Smooth muscle cell of the brain vasculature (primary cell): ENCODE measurements at regions not wholly inside any gene's neighbourhood (a gene's known extent, or its start where the extent isn't known, plus 50 kb on each side); places are given as distances from the start of the nearest gene placed in this dataset.
"Not testable (repeated sequence)": the region's sequence is repeated elsewhere in the genome, so short reads cannot be mapped to it uniquely, and the experiment has no call there.

Experiments
- DNase-seq: peaks from one replicate; pipeline ENCODE4 v3.0.0-alpha.2; 2012; ENCODE audit warnings: low read depth, low spot score

DNA sequence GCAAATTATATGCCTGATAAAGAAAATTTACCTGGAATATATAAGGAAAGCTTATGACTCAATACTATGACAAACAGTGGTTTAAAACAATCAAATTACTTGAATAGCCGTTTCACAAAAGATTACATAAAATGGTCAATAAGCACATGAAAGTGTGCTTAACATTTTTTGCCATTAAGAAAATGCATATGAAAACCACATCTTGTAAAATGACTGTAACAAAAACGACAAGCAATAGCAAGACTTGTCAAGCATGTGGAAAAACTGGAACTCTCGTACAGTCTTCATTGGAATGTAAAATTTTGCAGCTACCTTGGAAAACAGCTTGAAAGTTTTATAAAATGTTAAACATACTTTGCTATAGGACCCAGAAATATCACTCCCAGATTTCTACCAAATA is 1110.3 kb downstream of the NAALADL2 start:
- DNase-seq, result no peak

DNA sequence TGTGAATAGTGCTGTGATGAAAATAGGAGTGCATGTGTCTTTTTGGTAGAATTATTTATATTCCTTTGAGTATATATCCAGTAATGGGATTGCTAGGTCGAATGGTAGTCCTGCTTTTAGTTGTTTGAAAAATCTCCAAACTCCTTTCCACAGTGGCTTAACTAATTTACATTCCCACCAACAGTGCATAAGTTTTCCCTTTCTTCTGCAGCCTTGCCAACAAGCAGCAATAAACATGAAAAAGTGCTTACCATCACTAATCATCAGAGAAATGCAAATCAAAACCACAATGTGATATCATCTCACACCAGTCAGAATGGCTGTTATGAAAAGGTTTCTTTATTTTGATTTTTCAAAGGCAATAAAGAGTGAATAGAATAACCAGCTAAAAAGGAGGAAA is 1105.9 kb downstream of the NAALADL2 start:
- no peak for DNase-seq

DNA sequence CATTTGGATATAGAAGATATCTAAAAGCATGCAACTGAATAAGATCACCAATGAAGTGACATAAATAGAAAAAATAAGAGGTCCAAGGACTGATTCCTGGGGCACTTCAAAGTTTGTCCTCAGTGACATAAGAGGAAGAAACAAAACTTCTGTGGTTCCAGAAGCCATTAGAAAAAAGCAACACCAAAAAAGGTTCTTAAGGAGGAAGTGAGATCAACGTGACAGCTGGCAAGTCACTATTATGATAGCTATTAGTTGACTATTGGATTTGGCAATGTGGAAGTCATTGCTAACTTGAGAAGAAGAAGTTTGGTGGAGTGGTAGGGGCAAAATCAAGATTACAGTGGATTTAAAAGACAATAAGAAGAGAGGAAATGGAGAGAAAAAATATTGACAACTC is 1098.3 kb downstream of the NAALADL2 start:
- no peak for DNase-seq

DNA sequence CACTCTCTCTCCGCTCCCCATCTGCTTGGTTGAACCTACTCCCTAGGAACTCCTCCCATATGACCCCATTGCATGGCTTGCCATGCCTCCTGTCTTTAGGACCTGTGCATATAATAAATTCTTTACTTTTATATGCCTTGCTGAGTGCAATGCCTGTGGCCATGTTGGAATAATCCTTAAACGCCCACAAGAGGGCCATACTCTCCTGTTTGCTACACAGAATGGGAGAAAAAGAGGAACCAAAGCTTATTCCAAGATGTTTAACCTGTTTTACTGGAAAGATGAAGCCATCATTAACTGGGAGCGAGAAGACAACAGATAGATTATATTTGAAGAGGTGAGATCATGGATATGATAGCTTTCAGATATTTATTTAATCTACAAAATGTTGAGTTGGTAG is 1097.8 kb downstream of the NAALADL2 start:
- no peak for DNase-seq

DNA sequence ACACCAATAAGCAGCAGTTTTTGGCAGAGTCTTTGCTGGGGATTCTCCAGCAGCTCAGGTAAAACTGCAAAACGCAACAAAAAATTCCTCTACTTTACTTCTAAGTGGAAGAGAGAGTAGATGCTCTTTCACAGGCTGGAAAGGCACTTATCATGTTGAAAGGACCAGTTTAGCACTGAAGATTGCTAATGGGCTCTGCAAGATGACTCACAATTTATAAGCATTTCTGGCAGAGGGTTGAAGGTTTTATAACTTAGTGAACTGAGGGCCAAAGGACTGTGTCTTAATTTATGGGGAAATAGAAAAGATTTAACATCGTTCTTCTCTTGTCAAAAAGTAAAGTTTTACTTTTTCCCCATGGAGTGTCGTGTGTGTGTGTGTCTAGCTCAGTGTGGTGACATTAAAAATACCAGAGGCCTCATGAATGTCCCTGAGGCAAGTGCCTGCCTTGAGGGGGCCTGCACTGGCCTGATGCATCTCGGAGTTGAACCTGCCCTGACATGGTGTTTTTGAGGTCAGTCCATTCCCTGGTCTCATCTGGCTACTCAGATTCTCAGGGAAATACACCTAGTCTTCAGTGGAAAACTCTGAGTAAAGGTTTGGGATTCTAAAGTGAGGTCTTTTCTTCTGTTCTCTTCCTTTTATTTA is 1092.0 kb downstream of the NAALADL2 start:
- no peak for DNase-seq

DNA sequence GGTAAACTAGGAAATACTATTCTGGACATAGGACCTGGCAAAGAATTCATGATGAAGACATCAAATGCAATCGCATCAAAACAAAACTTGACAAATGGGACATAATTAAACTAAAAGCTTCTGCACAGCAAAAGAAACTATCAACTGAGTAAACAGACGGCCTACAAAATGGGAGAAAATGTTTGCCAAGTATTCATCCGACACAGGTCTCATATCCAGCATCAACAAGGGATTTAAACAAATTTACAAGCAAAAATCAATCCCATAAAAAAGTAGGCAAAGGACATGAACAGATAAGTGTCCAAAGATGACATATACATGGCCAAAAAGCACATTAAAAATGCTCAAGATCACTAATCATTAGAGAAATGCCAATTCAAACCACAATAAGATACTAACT is 1088.9 kb downstream of the NAALADL2 start:
- no peak for DNase-seq

DNA sequence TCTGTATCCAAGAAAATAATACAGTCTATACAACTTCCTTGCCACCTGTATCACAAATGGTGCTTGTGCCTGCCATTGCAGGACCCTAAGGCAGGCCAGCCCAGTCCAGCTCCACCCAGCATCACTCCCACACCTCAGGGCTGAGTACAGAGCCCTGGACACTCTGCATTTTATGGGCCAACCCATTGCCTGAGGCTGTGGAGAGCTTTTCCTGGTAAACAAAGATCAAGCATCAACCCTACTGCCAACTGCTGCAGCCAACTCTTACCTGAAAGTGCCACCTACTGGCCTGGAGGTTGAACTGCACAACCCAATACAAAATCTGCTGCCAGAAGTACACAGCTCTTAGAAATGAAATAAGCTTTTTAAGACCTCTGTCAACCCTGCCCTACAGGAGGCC is 1082.2 kb downstream of the NAALADL2 start:
- DNase-seq, result no peak

DNA sequence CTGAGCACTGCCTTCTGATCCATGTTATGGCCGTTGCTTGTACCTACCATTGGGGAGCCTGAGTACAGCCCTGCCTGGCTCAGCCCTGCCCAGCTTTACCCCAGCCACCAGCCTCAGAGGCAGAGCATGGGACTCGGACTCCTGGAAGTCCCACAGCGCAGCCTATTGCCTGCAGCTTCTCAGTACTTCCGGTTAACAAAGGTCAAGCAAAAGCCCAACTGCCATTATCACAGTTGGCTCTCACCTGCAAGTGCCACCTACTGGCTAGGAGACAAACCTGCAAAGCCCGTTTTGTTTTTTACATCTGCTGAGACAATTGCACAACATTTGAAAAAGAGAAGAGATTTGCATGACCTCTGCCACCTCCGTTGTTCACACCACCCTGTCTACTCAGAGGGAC is 1081.7 kb downstream of the NAALADL2 start:
- no peak for DNase-seq

DNA sequence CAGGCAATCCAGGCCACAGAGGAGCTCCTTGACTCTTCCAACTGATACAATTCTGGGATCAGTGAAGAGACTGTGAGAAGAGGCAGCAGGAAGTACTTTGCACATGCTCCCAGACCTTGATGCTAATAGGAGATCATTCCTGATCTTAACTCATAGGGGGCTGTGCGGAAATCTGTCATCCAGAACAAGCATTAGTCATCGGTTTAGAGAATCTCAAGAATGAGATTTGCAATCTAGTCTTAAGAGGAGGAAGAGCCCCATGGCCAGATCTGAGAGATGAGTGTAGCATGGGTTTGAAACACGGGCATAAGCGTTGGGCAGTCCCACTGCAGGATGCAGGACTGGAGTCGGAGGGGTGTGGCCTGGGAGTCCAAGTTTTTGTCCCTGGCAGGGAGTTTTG is 1081.1 kb downstream of the NAALADL2 start:
- DNase-seq, result no peak

DNA sequence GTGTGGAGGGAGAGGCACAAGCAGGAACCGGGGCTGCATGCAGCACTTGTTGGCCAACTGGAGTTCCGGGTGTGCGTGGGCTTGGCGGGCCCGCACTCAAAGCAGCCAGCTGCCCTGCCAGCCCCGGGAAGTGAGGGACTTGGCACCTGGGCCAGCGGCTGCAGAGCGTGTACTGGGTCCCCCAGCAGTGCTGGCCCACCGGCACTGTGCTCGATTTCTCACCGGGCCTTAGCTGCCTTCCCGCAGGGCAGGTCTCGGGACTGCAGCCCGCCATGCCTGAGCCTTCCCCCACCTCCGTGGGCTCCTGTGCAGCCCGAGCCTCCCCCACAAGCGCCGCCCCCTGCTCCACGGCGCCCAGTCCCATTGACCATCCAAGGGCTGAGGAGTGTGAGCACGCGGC is 1078.2 kb downstream of the NAALADL2 start:
- DNase-seq, result not testable (repeated sequence)

DNA sequence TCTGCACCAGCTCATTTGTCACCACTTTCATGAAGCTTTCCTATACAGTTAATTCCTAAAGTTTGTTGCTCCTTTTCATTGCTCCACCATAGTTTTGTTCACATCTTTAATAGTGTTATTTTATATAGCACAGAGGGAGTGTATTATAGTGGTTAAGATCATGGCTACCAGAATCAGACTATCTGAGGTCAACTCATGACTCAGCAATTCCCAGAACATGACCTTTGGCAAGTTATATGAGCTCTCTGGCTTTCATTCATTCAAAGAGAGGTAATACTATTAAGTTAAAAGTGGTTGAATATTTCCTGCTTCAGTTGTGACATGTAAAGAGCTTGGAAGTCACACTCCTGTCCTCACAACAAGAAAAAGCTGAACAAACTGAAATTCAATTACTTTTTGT is 1073.5 kb downstream of the NAALADL2 start:
- DNase-seq, result no peak

DNA sequence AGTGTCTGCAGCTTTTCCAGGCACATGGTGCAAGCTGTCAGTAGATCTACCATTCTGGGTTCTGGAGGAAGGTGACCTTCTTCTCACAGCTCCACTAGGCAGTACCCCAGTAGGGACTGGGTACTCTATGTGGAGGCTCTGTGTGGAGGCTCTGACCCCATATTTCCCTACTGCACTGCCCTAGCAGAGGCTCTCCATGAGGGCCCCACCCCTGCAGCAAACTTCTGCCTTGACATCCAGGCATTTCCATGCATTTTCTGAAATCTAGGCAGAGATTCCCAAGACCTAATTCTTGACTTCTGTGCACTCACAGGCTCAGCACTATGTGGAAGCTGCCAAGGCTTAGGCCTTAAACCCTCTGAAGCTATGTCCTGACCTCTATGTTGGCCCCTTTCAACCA is 1060.0 kb downstream of the NAALADL2 start:
- DNase-seq, result no peak

DNA sequence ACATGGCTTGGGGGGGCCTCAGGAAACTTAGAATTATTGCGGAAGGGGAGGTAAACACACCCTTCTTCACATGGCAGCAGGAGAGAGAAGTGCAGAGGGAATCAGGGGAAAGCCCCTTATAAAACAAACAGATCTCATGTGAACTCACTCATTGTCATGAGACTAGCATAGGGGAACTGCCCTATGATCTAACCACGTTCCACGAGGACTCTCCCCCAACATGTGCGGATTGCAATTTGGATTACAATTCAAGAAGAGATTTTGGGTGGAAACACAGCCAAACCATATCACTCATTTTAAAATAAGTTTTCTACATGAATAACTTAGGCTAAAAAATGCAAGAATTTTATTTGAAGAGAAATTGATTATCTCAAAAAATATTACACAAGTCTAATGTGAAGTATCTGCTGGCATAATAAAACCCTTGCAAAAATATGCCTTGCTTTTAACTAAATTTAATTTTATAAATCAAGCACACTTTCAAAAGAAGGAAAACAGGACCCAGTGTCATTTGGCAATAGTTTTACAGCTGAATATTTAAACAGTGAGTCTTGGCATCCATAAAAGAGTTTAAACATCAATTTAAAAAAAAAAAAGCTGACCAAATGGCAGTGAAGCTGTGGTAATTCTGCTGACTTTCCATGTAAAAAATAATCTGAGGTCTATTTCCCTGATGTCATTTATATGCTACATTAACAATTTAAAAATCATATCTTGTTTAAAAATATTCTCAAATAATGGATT is 1057.2 kb downstream of the NAALADL2 start:
- DNase-seq, result no peak

DNA sequence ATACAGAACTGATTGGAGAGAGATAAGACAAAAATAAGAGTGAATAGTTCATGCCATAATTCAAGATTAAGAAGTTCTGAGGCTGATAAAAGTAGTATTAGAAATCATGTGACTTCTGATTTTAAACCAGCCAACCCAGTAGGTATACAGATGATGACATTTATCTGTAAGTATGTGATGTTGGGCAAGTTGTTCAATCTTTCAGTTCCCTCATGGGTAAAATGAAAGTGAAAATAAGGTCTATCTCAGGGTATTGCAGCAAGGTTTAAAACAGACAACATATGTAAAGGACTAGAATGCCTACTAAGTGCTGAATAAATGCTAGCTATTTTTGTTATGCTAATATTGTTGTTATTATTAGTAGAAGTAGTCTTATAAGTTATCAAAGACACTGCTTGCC is 1055.7 kb downstream of the NAALADL2 start:
- DNase-seq, result no peak

DNA sequence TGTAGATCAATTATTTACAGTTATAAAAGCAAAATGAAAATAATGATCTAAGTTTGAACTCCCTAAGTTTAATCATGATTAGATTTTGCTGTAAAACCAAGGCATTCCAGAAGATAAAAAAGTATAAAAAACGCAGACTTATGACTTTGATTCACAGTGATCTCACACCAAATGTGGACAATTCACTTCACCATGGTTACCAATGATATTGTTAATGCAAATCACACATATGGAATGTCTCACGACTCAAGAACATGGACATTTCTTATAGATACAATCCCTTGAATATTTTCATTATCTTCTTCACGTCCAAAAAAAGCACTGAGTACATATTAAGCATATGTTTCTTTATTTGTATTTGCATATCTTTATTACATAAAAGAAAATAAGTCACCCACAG is 1054.2 kb downstream of the NAALADL2 start:
- no peak for DNase-seq

DNA sequence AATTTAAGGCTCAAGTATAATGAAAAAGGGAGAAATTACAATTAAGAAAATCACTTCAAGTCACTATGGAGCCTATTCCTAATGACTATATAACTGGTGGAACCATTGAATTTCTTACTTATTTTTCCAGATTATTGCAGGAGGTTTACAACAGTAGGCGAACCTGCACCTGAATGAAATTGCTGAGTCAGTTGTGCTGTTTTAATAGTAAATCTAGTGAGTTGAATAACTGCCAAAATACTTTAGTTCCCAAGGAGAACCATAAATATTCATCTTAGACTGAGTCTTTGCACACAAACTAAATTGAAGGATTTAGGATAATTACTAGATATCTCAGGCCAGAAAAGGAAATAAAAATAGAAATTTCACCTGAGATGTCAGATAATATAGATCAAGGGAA is 1052.8 kb downstream of the NAALADL2 start:
- no peak for DNase-seq

DNA sequence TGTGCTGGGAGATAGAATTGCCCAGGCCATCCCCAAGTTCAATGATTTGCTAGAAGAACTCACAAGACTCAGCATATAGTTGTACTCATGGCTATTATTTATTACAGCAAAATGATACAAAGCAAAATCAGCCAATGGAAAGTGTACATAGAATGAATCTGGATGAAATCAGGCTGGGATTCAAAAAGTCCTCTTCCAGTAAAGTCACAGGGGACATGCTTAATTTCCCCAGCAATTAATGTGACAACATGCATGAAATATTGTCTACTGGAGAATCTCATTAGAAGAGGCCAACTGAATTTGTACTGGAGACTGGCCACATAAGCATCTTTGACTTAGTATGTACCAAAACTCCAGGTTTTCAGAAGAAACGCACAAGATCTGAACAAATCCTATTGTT is 1043.1 kb downstream of the NAALADL2 start:
- no peak for DNase-seq

DNA sequence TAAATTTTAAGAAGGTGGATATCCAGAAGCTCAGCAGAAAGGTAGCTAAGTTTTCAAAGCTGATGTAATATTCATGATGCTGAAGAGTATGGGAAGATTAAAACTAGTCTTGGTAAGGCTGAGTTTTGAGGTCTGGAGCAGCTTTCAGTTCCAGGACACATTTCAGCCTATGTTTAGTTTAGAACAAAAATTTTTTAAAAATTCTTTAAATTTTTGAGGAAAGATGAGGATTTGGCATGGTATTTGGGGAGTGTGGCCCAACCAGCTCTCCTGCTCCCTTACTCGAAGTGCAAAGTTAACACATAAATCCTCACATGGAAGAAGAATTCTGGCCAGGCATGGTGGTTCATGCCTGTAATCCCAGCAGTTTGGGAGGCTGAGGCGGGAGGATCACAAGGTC is 1039.1 kb downstream of the NAALADL2 start:
- no peak for DNase-seq

DNA sequence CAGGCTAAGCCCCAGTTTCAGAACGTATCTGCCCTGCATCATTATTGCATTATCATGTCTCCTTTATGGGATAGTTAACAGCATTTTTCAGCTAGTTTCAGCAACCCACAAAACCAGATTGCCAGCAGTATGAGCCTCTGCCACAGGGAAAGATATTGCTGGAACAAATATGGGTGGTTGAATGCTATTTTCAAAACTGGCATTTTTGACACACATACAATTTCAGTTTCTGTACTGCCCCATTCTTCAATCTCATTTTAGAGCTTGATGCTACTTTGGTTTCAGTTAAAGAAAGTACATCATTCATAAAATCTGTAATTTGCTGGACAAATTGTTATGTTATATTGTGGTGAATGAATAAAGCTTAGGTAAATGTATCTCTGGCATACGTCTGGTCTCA is 1037.5 kb downstream of the NAALADL2 start:
- no peak for DNase-seq

DNA sequence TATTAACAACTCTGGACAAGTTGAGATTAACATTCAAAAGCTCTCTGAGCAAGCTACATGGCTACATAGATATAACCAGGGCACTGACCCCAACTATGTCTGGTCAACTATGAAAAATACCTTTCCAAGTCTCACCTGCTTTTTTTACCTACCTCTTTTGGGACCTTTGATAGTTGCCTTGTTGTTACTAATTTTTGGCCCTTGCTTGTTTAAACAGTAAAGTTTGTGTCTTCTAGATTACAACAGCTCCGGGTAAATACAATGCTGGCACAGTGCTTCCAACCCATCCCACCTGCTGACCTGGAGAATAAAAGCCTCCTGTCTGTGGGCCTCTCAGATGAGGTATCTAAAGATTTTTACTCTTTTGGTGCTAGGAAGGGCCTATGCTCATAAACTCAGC is 1036.6 kb downstream of the NAALADL2 start:
- DNase-seq, result no peak

DNA sequence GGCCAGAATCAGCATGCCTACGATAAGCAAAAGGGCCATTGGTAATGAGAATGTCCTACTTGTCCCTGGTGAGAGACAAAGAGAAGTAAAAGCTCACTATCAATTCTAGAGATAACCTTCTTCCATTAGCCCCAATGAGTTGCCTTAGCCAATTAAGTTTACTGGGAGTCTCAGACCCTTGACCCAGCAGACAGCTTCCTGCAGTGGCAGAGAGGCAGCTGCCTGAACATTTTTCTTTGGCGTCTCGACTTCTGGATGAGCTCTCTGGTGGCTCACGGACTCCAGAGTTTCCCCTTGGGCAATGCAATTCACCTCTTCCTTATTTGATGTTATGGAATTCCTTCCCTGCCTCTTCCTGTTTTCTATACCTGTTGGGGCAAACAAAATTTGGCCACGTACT is 1034.4 kb downstream of the NAALADL2 start:
- DNase-seq, result no peak

DNA sequence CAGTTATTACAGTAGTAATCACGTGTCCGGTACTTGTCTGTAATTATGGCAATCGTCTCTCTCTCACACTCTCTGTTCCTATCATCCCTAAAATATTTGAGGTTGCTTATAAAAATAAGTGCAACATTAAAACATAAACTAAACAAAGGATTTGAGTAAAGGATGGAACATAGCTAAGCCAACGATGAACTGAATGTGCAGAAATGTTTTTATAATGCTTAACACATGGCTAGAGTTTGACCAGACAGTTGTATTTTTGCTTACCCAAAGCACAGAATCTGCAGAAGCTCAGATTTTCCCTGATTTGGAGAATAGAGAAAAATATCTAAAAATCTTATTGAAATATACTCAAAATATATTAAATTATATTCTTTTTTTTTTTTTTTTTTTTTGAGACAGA is 1030.9 kb downstream of the NAALADL2 start:
- DNase-seq, result no peak

DNA sequence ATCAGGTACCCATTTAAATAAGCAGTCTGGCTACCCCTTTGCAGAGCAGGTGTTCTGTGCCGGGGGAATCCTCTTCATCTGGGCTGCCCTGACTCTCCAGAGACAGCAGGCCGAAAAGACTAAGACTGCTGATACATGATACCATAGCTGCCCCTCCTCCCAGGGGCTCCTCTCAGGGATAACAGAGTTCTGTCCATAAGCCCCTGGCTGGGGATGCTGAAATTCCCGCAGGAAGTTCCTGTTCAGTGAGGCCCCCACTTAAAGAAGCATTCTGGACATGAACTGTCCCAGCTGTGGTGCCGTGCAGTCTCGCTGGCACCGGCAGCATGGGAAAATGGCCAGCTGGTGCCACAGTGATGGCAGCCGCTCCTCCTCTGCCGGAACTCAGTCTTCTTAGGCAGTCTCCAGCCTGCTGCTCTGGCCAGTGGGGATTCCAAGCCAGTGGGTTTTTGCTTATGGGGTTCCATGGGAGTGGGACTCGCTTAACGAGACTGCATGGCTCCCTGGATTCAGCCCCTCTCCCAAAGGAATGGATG is 1026.2 kb downstream of the NAALADL2 start:
- no peak for DNase-seq
